ENCODE measurements at regions not wholly inside any gene's neighbourhood (a gene's known extent, or its start where the extent isn't known, plus 50 kb on each side); places are given as distances from the start of the nearest gene placed in this dataset.

- TF ChIP-seq, protein P1, sequence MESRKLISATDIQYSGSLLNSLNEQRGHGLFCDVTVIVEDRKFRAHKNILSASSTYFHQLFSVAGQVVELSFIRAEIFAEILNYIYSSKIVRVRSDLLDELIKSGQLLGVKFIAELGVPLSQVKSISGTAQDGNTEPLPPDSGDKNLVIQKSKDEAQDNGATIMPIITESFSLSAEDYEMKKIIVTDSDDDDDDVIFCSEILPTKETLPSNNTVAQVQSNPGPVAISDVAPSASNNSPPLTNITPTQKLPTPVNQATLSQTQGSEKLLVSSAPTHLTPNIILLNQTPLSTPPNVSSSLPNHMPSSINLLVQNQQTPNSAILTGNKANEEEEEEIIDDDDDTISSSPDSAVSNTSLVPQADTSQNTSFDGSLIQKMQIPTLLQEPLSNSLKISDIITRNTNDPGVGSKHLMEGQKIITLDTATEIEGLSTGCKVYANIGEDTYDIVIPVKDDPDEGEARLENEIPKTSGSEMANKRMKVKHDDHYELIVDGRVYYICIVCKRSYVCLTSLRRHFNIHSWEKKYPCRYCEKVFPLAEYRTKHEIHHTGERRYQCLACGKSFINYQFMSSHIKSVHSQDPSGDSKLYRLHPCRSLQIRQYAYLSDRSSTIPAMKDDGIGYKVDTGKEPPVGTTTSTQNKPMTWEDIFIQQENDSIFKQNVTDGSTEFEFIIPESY (IDR thresholded peaks at IDR 0.05; ENCODE audit: borderline replicate concordance, low read depth) = no peak
- TF ChIP-seq GATA2 (CRISPR knock-in tag; IDR thresholded peaks at IDR 0.05) = no peak
- no peak for TF ChIP-seq RFX5 (IDR thresholded peaks at IDR 0.05; ENCODE audit: low read length)
- TF ChIP-seq EZH2phosphoT487 (IDR thresholded peaks at IDR 0.05; ENCODE audit: borderline replicate concordance, low read depth) = no peak
- TF ChIP-seq JUND (IDR thresholded peaks at IDR 0.05) = no peak
- no peak for TF ChIP-seq SIN3A (IDR thresholded peaks at IDR 0.05; ENCODE audit: borderline replicate concordance, low read depth, low read length)
- no peak for TF ChIP-seq FOXJ3 (CRISPR knock-in tag; IDR thresholded peaks at IDR 0.05)
- no peak for TF ChIP-seq RCOR1 (IDR thresholded peaks at IDR 0.05; ENCODE audit: low read length)
- TF ChIP-seq FOSL2 (IDR thresholded peaks at IDR 0.05; ENCODE audit: borderline replicate concordance, low read depth) = no peak
- TF ChIP-seq FOXM1 (IDR thresholded peaks at IDR 0.05; ENCODE audit: low read depth) = no peak
- no peak for TF ChIP-seq MXI1 (IDR thresholded peaks at IDR 0.05; ENCODE audit: low read depth, low read length)
- TF ChIP-seq RXRA (IDR thresholded peaks at IDR 0.05; ENCODE audit: borderline replicate concordance, low read depth) = no peak
Observed at GRCh38 chr15:39149636-39150150, 431.2 kb upstream of the THBS1 start (continued).

DNA sequence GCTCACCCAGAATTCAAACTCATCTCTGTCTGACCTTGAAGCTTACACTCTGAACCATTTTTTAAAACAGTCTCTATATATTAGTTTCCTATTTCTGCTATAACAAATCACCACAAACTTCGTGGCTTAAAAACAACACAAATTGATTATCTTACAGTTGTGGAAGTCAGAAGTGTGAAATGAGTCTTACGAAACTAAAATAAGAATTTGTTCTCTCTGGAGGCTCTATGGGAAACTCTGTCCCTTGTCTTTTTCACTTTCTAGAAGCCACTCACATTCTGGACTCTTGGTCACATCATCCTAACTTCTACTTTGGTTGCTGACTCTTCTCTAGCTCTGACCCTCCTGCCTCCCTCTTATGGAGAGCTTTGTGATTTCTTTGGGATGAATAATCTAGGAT, 429.3 kb upstream of the THBS1 start:
- Histone ChIP-seq H3K79me2 (ENCODE audit: insufficient read depth) (no peaks in the 10 kb centered on the region), H3K4me2 (no peak overlapping the region), H4K20me1 (ENCODE audit: insufficient read depth) (no peaks in the 10 kb centered on the region), H3K27ac (ENCODE audit: low read depth in 2 of 2, low read length in 1 of 2) (no peak overlapping the region), H3K36me3 (replicated peaks in 1 of 2; ENCODE audit: control insufficient read depth in 1 of 2, insufficient read depth in 2 of 2, low read length in 1 of 2) (no peaks in the 10 kb centered on the region), H2AFZ (ENCODE audit: low read depth) (no peak overlapping the region), H3K4me1 (ENCODE audit: control insufficient read depth in 1 of 2, insufficient read depth in 2 of 2, low read depth in 1 of 2, low read length in 1 of 2) (no peaks in the 10 kb centered on the region; a peak in 1 of 4 replicates), H3K9ac (no peak overlapping the region), H3K9me2 (no peaks in the 10 kb centered on the region), H3K27me3 (ENCODE audit: insufficient read depth) (no peaks in the 10 kb centered on the region), H3F3A (replicated peaks; ENCODE audit: insufficient read depth) (no peaks in the 10 kb centered on the region), H3K9me3 (no peaks in the 10 kb centered on the region), H3K4me3 (ENCODE audit: low read depth in 2 of 2, low read length in 1 of 2) (no peak overlapping the region)
- ChIA-PET CTCF (interaction anchor here (0.7 to 1.3 kb wide), 2 partner anchors 52 to 605 kb away, joined by 3 to 4 read pairs; no protein-coding TSS in a partner anchor), POLR2A (no interaction called here)
- no peak for DNase-seq
- TF ChIP-seq GABPA (IDR thresholded peaks at IDR 0.05; ENCODE audit: low read depth) (no peak), YY1 (IDR thresholded peaks at IDR 0.05; ENCODE audit: low read depth) (no peak), CHD2 (IDR thresholded peaks at IDR 0.05; ENCODE audit: low read length, partially characterized antibody) (no peak), GATA2 (CRISPR knock-in tag; IDR thresholded peaks at IDR 0.05) (no peak), SIN3A (IDR thresholded peaks at IDR 0.05; ENCODE audit: borderline replicate concordance, low read depth, low read length) (no peak), USF2 (IDR thresholded peaks at IDR 0.05; ENCODE audit: borderline replicate concordance, low read depth, low read length) (no peak), RCOR1 (IDR thresholded peaks at IDR 0.05; ENCODE audit: low read length) (no peak), RXRA (IDR thresholded peaks at IDR 0.05; ENCODE audit: borderline replicate concordance, low read depth) (no peak), TCF12 (IDR thresholded peaks at IDR 0.05) (no peak), RAD21 (IDR thresholded peaks at IDR 0.05; ENCODE audit: low read length) (no peak), FOXJ3 (CRISPR knock-in tag; IDR thresholded peaks at IDR 0.05) (no peak), EZH2phosphoT487 (IDR thresholded peaks at IDR 0.05; ENCODE audit: borderline replicate concordance, low read depth) (no peak), SMC3 (IDR thresholded peaks at IDR 0.05; ENCODE audit: low read depth, low read length) (no peak), MAX (IDR thresholded peaks at IDR 0.05; ENCODE audit: low read depth) (no peak), NFIC (IDR thresholded peaks at IDR 0.05; ENCODE audit: borderline replicate concordance) (no peak), TEAD4 (IDR thresholded peaks at IDR 0.05; ENCODE audit: borderline replicate concordance, insufficient read depth) (no peak), EP300 (IDR thresholded peaks at IDR 0.05; ENCODE audit: borderline replicate concordance in 1 of 2, low read depth in 1 of 2, low read length in 1 of 2) (no peak)
- TF ChIP-seq, protein P2, sequence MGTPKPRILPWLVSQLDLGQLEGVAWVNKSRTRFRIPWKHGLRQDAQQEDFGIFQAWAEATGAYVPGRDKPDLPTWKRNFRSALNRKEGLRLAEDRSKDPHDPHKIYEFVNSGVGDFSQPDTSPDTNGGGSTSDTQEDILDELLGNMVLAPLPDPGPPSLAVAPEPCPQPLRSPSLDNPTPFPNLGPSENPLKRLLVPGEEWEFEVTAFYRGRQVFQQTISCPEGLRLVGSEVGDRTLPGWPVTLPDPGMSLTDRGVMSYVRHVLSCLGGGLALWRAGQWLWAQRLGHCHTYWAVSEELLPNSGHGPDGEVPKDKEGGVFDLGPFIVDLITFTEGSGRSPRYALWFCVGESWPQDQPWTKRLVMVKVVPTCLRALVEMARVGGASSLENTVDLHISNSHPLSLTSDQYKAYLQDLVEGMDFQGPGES (IDR thresholded peaks at IDR 0.05; ENCODE audit: low read depth, low read length) = no peak
- WGBS (ENCODE audit: low lambda C conversion rate) = 83% methylated on average over 2 of the region's 2 CpGs

All from SK-N-SH (cell line).